Upper lobe of left lung (tissue), 4 donors: ENCODE measurements at regions not wholly inside any gene's neighbourhood (a gene's known extent, or its start where the extent isn't known, plus 50 kb on each side); places are given as distances from the start of the nearest gene placed in this dataset.

Experiments
- CTCF ChIP-seq, 6 experiments: fragments of 450-650 bp in 4 of 6; fragments of 200-600 bp in 2 of 6; sonication (generic) in 2 of 6; IDR thresholded peaks; one replicate each; pipeline ENCODE4 v1.5.1; 2016 to 2019; ENCODE audit warnings: antibody characterized with exemption in 6 of 6
- EP300 ChIP-seq, 4 donors: sonication (generic); formaldehyde crosslinking; IDR thresholded peaks; one replicate each; pipeline ENCODE4 v1.5.1; 2017; ENCODE audit warnings: antibody characterized with exemption in 4 of 4, control low read depth in 2 of 4
- POLR2A ChIP-seq, 4 donors: fragments of 450-650 bp; IDR thresholded peaks; one replicate each; pipeline ENCODE4 v1.5.1; 2016 to 2017; ENCODE audit warnings: antibody characterized with exemption in 4 of 4, mild to moderate bottlenecking in 2 of 4
- POLR2AphosphoS5 ChIP-seq, 2 donors: sonication (generic); formaldehyde crosslinking; IDR thresholded peaks; one replicate each; pipeline ENCODE4 v1.5.1; 2017; ENCODE audit warnings: antibody characterized with exemption in 2 of 2

GRCh38 chr4:110867251-110867960, 244.5 kb upstream of the PITX2 start:
- no peak for TF ChIP-seq CTCF (IDR thresholded peaks at IDR 0.05)
- no peak for TF ChIP-seq POLR2A (IDR thresholded peaks at IDR 0.05)
- no peak for TF ChIP-seq POLR2AphosphoS5 (IDR thresholded peaks at IDR 0.05)
- no peak for TF ChIP-seq EP300 (IDR thresholded peaks at IDR 0.05)
